HS-27A (cell line): ENCODE measurements at regions not wholly inside any gene's neighbourhood (a gene's known extent, or its start where the extent isn't known, plus 50 kb on each side); places are given as distances from the start of the nearest gene placed in this dataset.
A peak's percentile ranks its signal among the peaks of the same experiment; 100 is the strongest.
"Not testable (repeated sequence)": the region's sequence is repeated elsewhere in the genome, so short reads cannot be mapped to it uniquely, and the experiment has no call there.

Source experiments
- DNase-seq: peaks from one replicate; pipeline ENCODE4 v3.0.0-alpha.2; 2012; ENCODE audit warnings: low read depth, missing footprints

- not testable (repeated sequence) for DNase-seq
Measured at GRCh38 chr21:5133824-5134223, 5387.6 kb upstream of the TPTE start.

- DNase-seq = not testable (repeated sequence)
Measured at GRCh38 chr21:5136406-5136805, 5385.0 kb upstream of the TPTE start.

GRCh38 chr21:5137006-5137405 lies 5384.4 kb upstream of the TPTE start:
- not testable (repeated sequence) for DNase-seq

- DNase-seq = not testable (repeated sequence)
Measured at GRCh38 chr21:5138687-5139086, 5382.7 kb upstream of the TPTE start.

- DNase-seq = not testable (repeated sequence)
Measured at GRCh38 chr21:5139528-5139927, 5381.9 kb upstream of the TPTE start.

GRCh38 chr21:5143011-5143410 lies 5378.4 kb upstream of the TPTE start:
- DNase-seq = not testable (repeated sequence)

- not testable (repeated sequence) for DNase-seq
Measured at GRCh38 chr21:5144731-5145130, 5376.7 kb upstream of the TPTE start.

- DNase-seq = not testable (repeated sequence)
Measured at GRCh38 chr21:5147685-5148084, 5373.7 kb upstream of the TPTE start.

- not testable (repeated sequence) for DNase-seq
Measured at GRCh38 chr21:5149222-5149621, 5372.2 kb upstream of the TPTE start.

GRCh38 chr21:5153842-5154640 lies 5367.3 kb upstream of the TPTE start:
- not testable (repeated sequence) for DNase-seq

- DNase-seq = peak; percentile 20
Measured at GRCh38 chr21:5154641-5154982, 5366.8 kb upstream of the TPTE start.

GRCh38 chr21:5162693-5163574 lies 5358.4 kb upstream of the TPTE start:
- DNase-seq = not testable (repeated sequence)

GRCh38 chr21:5165829-5166228 lies 5355.6 kb upstream of the TPTE start:
- DNase-seq = not testable (repeated sequence)
